IPS-NIHi7 (cell line): ENCODE measurements at regions not wholly inside any gene's neighbourhood (a gene's known extent, or its start where the extent isn't known, plus 50 kb on each side); places are given as distances from the start of the nearest gene placed in this dataset.
"Not testable (repeated sequence)": the region's sequence is repeated elsewhere in the genome, so short reads cannot be mapped to it uniquely, and the experiment has no call there.

Experiments
- DNase-seq: peaks from one replicate; pipeline ENCODE4 v3.0.0; 2012; ENCODE audit warnings: mixed read lengths; ENCODE audit errors: extremely low spot score

DNA sequence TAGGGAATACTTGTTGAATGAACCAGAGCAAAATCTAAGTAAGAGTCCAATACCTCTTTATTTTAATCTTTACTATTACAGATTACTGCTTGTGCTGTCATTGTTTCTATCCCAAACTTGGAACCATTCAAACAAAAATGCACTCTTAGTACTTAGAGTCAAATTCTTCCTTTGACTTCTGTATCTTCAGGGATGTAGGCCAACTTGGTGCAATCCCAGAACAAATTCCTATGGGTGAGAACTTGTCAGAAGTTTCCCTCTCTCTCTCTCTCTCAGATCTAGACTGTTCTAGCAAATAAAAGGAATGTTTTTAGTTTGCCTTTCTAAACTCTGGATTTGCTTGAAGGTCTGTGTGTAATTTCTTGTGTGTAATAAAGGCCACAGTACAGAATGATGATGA lies 329.0 kb upstream of the TMTC4 start:
- no peak for DNase-seq

DNA sequence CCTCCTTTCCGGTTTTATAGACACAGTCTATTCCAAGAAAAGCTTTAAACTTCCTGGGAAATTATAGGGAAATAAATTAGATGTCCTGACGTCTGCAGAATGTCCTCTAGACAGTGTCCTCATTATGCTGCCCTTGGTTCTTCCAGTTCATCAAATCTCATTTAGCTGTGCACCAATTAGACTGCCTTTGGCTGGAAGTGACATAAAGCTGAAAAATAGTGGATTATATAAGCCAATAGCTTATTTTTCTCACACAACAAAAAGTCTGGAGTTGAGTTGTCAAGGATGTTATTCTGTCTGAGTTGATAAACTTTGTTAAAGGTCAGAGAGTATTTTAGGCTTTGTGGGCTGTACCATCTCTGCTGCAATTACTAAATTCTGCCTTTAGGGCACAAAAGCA lies 314.8 kb upstream of the TMTC4 start:
- no peak for DNase-seq

DNA sequence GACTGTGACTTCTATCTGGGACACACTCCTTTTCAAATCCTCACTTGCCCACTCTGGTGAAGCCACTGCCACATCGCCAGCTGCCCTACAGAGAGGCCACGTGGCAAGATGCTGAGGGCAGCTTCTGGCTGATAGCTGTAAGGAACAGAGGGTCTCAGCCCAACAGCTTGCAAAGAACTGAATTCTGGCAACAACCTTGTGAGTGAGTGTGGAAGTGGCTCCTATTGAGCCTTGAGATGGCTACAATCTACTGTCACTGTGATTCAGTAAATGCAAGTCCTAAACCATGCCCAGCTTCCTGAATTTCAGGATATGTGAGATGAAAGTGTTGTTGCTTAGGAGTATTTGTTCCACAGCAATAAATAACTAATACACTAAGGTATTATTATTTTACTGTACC lies 314.3 kb upstream of the TMTC4 start:
- no peak for DNase-seq

DNA sequence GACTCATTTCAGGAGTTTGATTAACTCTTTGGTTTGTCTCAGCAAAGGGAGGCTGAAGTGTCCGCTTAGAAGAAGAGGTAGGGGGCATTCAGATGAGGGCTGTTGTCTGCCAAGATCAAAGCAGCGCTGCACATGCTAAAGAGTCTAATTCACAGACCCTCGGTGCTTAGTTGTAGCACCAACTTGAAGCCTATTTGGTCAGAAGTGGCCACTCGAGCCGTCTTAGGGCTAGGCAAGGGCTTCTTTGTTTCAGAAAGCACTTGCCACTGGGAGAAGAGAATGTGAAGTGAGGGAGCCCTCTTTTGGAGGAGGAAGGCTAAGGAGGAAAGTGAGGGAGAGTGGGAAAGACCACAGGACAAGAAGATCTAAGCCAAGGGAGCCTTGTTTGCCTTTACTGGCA lies 313.4 kb upstream of the TMTC4 start:
- DNase-seq, result peak; percentile 48

DNA sequence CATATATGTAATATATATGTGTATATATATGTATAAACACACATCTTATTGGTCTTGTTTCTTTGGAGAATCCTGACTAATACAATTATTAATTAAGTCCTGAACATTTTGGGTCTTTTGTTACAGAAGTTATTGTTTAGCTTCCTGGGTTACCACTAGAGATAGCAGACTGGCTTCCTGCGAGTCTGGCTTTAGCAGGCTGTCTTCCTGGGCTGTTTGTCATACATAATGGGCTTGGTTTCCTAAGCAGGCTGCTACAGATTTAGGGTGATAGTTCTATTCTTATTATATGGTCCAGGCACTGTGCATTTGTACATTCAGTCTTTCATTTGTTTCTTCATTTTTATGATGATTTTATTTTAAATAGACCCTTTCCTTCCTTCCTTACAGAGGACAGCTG lies 312.0 kb upstream of the TMTC4 start:
- DNase-seq, result no peak

DNA sequence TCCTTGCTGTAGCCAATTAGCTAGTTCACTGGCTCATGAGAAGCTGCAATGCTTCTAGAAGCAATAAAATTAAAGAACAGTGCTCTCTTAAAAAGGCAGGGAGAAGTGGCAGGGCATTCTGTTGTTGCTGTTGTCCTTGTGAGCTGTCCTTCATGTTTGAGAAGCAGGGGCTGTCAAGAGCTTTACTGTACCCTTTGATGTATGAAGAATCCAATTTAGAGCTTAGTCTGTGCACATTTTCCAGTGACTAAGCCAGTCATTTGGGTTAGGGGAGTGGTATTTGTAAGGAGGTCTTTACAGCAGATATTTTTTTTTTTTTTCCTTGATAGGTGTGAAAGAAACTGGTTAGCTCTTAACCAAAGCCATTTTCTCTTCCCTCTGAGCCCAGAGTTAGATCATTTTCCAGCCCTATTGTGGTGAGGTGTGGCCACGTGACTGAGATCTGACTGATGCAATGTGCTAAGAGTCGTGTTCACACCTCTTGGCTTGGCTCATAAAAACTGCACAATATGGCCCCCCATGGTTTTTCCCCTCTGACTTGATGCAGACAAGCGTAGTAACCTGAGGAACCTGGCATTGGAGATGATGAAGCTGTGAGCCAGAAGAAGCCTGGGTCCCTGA lies 309.6 kb upstream of the TMTC4 start:
- no peak for DNase-seq

DNA sequence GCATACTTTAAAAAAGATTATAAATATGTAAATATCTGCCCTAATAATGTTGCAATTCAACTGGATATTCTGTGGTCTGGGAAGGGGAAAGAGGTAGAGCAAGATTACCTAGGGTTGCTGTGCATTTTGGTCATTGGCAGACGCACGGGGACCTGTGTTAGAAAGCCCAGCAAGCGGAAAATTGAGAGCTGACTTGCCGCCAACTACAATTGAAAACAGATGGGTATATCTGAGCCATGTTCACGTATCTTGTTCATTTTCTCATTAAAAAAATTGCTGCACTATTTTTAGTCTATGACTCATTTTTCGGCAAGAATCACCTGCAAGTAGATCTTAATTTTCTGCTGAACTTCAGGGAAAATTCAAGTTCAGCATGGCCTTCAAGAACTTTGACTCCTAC lies 308.5 kb upstream of the TMTC4 start:
- no peak for DNase-seq

DNA sequence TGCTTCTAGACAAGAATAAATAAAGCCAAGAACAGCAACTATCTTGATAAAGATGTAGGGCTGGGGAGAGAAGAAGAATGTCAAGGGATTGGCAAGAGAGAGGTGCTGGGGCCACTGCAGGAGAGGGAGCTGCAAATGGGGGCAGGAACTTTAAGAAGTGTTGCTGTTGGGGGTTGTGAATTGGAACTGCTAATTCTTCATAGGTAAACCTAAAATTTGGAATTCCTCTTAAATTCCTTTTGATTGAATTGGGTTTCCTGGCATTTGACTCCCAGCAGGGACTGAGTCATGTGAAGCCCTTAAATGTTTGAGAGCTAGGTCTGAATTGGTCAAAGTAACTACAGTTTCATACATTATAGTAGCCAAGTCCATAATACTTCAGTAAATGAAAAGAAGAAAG lies 305.6 kb upstream of the TMTC4 start:
- DNase-seq, result no peak

DNA sequence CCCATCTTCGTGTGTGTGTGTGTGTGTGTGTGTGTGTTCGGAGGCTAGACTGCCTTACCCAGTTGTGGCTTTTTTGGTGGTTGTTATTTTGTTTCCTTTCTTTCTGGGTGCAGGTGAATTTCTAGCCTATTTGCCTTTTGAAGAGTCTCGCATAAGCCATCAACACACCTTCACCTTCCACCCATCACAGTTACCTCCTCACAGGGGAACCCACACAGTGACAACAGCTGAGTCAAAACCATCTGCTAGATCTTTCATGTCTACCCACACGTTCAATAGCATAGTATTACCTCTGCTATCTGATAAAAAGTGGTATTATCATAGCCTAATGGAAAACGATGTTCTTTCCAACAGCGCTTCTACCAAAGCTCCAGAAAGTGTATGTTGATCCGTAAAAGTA lies 303.2 kb upstream of the TMTC4 start:
- DNase-seq, result no peak

DNA sequence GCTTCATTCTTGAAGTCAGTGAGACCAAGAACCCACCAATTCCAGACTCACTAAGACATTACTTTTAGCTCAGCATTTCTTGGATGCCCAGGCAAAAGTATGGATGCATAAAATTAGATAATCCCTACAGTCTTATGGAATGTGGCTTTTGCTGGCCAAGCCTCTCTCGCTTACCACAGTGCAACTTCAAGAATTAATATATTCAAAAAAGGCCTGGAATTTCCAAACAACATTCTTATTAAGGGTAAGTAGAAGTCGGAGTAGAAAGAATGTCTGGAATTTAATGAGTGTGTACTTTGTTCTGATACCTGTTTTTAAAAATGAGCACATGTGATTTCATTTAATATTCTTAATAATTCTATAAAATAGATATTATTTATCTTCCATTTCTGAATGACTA lies 302.4 kb upstream of the TMTC4 start:
- no peak for DNase-seq

DNA sequence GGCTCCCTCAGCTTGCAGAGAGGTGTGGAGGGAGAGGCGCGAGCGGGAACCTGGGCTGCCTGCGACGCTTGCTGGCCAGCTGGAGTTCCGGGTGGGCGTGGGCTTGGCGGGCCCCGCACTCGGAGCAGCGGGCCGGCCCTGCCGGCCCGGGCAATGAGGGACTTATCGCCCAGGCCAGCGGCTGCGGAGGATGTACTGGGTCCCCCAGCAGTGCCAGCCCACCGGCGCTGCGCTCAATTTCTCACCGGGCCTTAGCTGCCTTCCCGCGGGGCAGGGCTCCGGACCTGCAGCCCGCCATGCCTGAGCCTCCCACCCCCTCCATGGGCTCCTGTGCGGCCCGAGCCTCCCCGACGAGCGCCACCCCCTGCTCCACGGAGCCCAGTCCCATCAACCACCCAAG lies 301.1 kb upstream of the TMTC4 start:
- not testable (repeated sequence) for DNase-seq

DNA sequence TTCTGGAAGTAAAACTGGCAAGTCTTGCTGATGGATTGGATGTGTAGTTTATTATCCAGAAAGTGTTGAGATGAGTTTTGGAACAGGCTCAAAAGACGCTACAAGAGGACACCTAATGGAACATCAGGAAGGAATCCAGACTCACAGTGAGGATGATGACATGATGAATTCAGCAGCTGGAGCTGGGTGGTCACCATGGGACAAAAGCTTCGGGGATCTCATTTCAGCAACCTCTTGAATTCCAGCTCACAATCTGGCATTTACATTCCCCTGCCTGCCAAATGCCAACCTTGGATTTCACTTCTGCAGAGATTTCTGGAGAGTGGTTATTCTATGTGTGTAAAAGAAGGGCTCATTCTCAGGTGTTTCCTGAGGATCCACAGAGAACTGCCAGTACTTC lies 288.0 kb upstream of the TMTC4 start:
- DNase-seq, result no peak

DNA sequence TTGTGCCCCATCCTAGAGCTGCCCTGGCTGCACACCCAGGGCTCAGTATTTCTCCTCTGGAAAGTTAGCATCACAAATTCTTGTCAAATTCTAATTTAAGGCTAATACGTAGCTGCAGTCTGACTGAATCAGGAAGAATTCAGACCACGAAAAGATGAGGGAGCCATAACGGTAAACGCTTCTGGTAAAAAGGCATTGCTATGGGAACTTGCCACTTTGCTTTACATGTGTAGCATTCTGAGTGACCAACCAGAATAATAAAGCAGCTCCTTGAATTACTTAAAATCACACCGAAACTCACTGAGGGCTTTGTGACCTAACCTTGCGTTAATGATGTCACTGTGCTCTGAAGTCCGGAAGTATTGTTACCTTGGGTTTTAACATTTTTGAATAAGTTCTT lies 286.6 kb upstream of the TMTC4 start:
- no peak for DNase-seq

DNA sequence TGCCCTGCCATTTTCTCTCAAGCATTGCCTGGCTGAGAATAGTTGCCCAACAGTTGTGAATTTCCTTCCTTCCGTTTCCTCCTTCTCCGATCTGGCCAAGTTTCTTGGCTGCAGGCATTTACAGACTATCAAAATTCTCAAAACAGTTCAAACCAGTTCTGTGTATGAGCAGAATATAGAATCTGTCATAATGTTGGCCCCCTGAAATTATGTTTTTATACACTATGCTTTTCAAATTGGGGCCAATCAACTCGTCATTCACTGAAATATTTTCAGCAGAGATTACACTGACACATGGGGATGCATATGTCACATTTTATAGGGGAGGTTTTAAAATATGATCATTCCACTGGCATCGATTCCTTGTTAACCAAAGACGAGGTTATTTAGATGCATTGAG lies 284.2 kb upstream of the TMTC4 start:
- no peak for DNase-seq

DNA sequence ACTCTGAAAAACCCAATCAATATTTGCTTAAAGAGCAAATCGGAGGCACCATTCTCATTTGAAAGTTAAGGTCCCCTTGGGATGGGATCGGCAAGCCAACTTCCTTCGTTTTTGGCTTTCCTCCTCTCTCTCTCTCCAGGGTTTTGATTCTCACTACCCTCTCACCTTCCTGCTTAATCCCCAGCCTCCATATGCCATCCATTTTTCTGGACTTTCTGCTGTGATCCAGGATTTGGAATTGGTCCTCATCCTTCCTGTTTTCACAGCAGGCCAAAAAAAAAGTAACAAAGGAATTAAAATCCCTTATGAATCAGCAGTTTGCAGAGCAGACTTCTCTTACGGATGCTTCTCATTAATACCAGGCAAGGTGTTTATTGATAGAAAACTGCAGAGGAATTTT lies 283.1 kb upstream of the TMTC4 start:
- DNase-seq, result no peak

DNA sequence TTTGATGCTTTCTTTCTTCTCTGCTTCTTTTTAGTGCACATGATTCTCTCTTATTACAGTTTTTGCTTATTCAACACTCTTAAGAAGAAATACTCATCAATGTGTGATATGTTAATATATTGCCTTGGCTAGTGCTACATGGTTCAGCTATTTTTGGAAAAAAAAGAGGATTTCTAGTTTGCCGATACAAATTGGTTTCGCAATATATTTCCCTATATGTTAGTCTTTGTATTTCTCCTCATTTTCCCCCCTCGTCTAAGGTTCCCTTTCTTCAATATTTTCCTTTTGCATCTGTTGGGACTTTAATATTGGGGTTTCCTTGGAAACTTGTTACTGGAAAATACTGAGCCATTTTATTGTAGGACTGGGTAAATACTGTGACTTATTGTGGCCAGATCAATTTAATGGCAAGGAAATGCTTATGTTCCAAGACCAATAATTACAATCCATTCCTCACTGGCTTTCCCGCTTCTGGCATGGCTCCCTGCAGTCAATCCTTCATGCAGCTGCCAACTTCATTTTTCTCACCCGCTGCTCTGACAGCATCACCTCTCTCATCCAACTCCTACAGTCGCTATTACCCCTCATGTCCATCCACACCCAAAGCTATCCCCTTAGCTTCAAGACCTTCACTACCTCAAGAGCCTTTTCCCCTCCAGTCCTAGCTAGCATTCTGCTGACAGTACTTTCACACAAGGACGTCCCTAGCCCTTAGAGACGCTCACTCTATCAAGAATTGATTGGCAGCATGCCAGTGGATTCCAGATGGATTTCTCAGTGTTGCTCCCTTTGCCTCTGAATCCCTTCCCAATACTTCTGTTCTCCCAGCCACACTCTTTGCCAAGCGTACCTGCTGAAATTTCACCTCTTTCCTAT lies 280.1 kb upstream of the TMTC4 start:
- DNase-seq, result no peak

DNA sequence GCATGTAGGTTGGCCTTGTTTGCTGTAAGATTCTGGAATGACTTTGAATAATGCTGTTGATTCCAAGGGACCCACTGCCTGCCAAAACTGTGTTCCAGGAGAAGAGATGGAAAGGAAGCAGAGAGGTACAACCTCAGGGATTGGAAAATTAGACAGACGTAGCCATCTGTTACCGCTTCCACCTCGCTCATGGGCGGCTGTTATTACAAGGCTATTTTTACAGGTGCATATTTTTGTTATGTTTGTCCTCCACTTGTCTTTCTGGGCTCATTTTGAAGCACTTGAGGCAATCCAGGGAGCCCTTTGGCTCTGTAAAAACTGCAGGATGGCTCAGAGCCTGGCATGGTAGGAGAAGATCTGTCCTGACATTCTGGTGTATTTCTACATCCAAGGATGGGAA lies 276.4 kb upstream of the TMTC4 start:
- no peak for DNase-seq

DNA sequence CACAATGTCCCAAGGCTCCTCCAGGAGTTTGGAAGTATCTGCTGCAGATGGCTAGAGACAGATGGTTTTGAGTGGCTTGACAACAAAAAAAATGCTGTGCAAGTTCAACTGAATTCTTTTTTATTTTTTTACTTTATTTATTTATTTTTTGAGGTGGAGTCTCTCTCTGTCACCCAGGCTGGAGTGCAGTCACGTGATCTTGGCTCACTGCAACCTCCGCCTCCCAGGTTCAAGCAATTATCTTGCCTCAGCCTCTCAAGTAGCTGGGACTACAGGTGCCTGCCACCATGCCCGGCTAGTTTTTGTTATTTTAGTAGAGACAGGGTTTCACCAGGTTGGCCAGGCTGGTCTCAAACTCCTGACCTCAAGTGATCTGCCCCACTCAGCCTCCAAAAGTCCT lies 274.3 kb upstream of the TMTC4 start:
- not testable (repeated sequence) for DNase-seq

DNA sequence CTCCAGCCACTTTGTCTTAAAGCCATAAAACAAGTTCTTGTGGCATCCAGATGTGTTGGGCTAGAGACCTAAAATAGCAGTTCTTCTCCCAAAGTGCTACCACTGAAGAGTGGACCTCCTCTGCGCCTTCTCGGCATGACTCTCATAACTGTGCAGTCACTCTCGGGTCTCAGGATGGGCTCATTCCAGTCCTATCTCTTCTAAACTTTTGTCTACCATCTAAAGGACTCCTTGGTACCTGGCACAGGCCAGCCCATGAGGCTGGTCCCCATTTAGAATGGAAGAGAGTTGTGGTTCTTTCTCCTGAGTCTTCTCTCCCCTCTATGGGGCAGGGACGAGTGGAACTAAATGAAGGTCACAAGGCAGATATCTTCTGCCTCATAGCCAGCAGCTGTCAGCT lies 272.0 kb upstream of the TMTC4 start:
- DNase-seq, result no peak

DNA sequence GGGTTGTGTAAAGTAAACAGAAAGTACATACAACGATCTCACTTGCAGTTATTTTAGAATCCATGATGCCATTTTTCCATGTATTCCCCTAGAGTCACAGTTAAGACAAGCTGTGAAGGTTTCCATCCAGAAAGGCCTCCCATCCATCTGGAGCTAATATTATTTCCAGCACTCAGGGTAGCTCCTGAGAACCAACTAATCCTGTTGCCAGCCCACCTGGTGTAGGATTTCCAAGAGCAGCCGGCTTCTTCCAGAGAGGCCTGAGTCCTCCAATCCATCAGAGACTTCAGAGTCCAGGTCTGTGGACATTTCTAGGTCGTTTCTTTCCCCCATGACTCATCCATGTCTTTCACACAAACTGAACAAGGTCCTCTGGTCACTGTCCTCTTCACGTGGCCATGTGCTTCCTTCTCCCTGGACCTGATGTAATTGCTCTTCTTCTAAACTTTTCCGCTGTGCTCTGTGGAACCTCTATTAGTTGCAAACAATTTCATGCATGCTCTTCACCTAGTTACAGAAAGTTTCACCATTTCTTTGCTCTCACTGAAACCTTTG lies 270.3 kb upstream of the TMTC4 start:
- no peak for DNase-seq

DNA sequence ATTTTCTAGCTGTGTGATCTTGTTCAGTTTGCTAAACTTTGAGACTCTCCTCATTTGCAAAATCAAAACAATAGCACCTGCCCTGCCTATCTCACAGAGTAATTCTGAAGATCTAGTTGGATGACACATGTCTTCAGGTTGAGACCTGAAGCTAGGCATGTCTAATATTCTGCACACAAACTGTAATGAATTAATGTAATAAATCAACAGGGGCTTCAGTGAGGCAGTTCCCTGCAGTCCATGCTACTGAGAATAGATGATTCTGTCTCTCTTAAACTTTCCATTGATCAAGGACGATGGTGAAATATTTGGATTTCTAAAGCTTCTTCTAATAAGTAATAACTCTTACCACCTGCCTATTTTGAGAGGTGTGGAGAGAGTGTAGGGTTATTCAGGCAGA lies 268.1 kb upstream of the TMTC4 start:
- no peak for DNase-seq

DNA sequence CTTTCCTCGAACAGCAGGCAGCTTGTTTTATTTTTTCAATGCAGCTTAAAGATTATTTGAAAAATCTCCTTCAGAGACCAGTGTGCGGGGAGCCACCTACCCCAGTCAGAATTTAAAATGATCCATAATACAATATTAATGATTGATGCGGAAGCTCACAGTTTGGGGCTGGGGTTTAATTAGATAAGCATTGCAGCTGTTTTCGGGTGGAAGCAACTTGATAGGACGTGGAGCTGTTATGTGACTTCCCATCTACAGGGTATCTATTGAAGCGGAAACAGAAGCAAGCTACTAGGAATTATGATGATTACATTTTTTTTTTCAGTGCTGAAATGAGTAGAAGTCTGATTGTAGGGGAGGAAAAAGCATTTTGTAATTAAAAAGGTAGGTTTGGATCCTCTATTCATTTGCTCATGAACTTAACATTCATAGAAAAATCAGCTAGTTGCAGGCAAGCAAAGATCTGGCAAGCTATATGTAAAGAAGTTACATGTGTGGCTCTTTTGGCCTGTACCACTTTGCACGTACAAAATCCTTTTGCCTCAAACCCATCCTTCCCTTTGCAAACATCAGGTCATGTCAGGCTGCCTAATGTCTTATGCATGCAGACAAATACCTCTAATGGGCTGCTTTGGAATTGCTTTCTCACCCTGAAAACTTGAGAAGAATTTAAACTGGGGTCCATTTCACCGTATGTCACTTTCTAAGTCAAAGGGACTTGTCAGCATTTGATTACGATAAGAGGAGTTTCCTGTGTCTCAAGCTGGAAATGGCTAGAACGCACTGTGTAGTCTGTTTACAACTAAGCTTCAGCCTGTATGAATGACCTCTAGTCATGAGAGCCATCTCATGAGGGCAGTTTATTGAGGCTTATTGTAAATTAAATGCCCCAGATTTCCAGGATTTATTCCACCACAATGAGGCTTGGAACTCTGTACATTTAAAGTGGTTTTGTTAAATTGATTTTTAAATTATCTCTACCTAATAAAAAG lies 267.1 kb upstream of the TMTC4 start:
- DNase-seq, result no peak
